GM21515 (cell line): ENCODE measurements at regions not wholly inside any gene's neighbourhood (a gene's known extent, or its start where the extent isn't known, plus 50 kb on each side); places are given as distances from the start of the nearest gene placed in this dataset.
A peak's percentile ranks its signal among the peaks of the same experiment; 100 is the strongest.

Experiments
- ATAC-seq: cut with Tn5 transposase; IDR thresholded peaks from one replicate; pipeline ENCODE4 v1.9.1; 2021; ENCODE audit not compliant: unreplicated experiment

GRCh38 chr2:188196343-188197008 lies 95.2 kb upstream of the GULP1 start:
- ATAC-seq = no peak

DNA sequence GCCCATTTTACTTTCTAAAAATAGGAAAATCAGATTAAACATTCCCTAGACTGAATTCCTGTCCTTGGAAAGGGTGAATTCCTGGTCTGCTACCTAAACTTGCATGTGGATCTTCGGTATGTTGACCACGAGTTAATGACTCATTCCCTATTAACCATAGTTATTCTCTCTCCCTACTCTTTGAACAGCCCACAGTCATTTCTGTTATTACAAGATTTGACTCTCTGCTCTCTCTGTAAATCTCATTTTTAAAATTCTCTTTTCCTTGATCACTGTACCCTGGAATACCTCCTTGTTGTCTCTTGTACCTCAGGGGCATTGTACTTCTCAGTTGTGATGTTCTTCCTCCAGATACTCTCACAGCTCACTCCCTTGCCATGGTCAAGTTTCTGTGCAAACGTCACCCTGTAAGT lies 92.0 kb upstream of the GULP1 start:
- ATAC-seq = no peak

GRCh38 chr2:188201639-188202038 lies 90.0 kb upstream of the GULP1 start:
- ATAC-seq = no peak

DNA sequence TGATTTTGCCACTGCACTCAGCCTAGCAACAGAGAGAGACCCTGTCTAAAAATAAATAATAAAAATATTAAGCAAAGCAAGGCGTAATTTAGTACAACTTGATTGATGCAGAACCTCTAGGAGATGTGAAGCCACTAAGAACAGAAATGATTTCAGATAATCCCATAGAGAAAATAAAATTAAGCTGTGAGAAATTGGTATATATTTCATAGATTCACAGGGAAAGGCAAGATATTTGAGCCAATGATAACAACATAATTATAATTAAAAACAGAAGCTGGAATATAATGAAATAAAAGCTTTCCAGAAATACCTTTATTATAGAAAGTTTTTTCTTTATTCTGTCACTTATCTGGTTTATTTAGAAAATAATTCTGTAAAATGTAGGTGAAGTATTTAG lies 88.9 kb upstream of the GULP1 start:
- no peak for ATAC-seq

DNA sequence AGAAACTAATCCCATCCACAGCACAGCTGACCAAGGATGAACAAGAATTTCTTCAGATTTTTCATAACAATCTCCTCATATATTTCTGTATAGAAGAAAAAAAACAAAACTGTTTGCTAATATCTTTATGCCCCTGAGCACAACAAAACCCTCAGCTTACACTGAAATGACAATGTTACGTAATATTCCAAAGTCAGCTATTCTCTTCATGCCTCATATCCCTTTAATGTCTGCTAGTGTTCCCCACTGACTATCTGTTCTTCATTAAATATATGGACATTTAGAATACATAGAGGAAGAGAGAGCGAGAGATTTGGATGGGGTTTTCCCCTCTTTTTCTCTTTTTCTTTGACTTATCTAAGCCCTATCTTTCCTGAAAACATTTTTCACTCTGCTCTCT lies 87.9 kb upstream of the GULP1 start:
- no peak for ATAC-seq

DNA sequence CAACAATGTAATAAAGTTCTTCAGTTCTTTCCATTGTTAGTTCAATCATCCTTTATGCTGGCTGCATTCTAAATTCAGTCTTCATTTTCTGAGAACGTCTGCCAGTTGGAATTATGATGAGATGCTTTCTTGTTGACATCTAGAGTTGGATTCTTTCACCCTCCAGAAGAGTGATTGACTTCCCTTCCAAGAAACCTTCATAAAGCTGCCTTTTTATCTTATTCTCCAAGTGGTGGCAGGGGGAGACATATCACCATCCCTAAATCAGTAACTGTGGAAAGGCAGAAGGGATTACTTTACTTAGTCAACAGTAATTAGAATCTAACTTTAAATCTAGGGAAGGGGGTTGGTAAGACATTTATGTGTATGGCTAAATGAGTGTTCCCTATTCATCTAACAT lies 86.8 kb upstream of the GULP1 start:
- no peak for ATAC-seq

- no peak for ATAC-seq
Observed at GRCh38 chr2:188207554-188207953, 84.1 kb upstream of the GULP1 start.

DNA sequence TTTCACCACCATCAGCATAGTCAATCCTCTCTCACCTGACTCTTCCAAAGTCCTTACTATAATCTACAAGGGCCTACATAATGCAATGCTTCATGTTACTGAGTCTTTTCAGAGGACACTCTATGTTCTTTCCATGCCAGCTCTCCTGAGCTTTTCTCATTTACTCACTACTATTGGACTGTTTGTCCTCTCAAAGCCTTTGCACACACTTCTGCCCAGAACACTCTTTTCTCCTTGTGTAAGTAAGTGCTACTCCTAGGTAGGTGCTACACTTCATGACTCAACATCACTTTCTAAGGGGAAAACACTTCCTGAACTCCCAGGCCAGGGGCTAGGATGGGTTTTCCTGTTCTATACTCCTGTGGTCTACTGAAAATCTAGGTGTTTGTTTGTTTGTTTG lies 82.5 kb upstream of the GULP1 start:
- no peak for ATAC-seq

DNA sequence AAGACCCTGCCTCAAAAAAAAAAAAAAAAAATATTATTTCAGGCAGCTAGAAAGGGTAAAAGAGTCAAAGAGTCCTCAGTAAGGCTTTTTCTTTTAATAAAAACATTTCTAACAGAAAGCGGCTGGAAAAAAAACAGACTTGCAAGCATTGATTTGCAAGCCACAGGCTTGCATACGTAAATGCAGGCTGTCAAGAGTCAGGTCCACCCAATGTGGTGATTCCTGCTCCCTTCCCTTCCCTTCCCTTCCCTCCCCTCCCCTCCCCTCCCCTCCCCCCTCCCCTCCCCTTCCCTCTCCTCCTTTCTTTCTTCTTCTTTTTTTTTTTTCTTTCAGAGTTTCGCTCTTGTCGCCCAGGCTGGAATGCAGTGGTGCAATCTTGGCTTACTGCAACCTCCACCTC lies 74.4 kb upstream of the GULP1 start:
- no peak for ATAC-seq

DNA sequence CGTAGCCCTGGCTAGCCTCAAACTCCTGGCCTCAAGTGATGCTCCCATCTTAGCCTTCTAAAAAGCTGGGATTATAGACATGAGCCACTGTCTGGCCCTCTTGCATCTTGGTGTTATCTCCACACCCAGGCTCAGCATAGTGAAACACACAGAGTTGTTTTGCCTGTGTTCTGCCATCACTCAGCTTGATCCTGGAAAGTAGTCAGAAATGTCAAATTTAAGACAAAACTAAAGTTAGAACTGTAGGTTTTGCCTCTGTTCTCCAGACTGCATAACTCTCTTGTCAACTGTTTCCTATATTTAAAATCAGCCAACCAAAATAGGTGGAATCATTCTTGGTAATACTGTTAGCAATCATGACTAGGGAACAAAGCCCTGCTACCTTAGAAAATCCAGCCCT lies 72.1 kb upstream of the GULP1 start:
- ATAC-seq = no peak

- ATAC-seq = no peak
Observed at GRCh38 chr2:188220535-188220934, 71.1 kb upstream of the GULP1 start.

- ATAC-seq = no peak
Observed at GRCh38 chr2:188227713-188228112, 64.0 kb upstream of the GULP1 start.

DNA sequence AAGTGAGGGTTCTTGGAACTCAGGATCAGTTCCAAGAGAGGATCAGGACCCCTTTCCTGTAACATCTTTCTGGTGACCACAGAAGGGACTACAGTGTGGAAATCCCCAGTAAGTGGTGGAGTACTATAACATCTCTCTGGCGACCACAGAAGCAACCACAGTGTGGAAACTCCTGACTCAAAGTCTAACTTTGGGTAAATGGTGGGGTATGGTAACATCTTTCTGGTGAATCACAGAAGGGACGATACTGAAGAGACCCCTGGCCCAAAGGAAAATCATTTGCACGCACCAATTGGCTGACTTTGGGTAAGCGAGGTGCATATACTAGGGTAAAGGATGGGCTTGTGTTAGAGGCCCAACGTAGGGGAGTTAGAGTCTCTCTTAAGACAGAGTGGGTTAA lies 56.3 kb upstream of the GULP1 start:
- ATAC-seq = peak; percentile 77

DNA sequence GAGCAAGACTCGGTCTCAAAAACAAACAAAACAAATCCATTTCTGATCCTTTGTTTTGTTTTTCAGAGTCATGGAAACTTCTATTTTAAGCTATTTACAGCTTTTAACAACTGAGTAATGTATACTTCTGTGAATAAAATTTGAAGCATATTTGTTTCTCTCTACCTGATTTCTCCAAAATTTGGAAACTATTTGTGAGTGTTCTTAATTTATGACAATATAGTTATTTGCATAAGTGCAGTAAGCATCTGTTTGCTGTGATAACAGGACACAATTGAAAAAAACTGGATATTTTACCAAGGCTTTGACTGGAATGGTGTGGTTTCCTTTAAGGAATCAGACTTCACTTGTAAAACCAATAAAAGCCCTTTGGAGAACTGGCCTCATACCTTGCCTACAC lies 53.3 kb upstream of the GULP1 start:
- ATAC-seq = no peak
